CD4-positive, CD25-positive, alpha-beta regulatory T cell (primary cell): ENCODE measurements at regions not wholly inside any gene's neighbourhood (a gene's known extent, or its start where the extent isn't known, plus 50 kb on each side); places are given as distances from the start of the nearest gene placed in this dataset.

Experiments used
- ATAC-seq, 2 donors: fragments of 150-1000 bp; cut with Tn5 transposase; one replicate each; pipeline ENCODE4 v1.10.0; 2021; ENCODE audit warnings: low read depth in 2 of 2, moderate number of reproducible peaks in 2 of 2, moderate library complexity in 1 of 2
- DNase-seq, 3 donors: peaks; one replicate each; pipeline versions ENCODE4 v3.0.0 to v3.0.0-alpha.2; 2012 to 2022; ENCODE audit warnings: mixed read lengths in 1 of 3
- H3K27ac ChIP-seq: one replicate; pipeline ENCODE4 v1.7.0; 2013; ENCODE audit warnings: mild to moderate bottlenecking, low read length; ENCODE audit not compliant: insufficient read depth, poor library complexity, severe bottlenecking
- H3K27me3 ChIP-seq: one replicate; pipeline ENCODE4 v1.7.0; 2013; ENCODE audit warnings: low read length; ENCODE audit not compliant: control insufficient read depth, insufficient read depth
- H3K36me3 ChIP-seq: one replicate; pipeline ENCODE4 v1.7.0; 2013; ENCODE audit warnings: mild to moderate bottlenecking, low read length, moderate library complexity; ENCODE audit not compliant: control insufficient read depth, insufficient read depth
- H3K4me1 ChIP-seq: 2 replicates; pipeline ENCODE4 v1.7.0; 2013; ENCODE audit warnings: mild to moderate bottlenecking, low read length; ENCODE audit not compliant: insufficient read depth, control insufficient read depth, poor library complexity, severe bottlenecking
- H3K4me3 ChIP-seq: one replicate; pipeline ENCODE4 v1.7.0; 2013; ENCODE audit warnings: low read depth, mild to moderate bottlenecking, low read length, moderate library complexity
- H3K9me3 ChIP-seq, 2 experiments: 1 replicate in 1 of 2; 2 replicates in 1 of 2; pipeline ENCODE4 v1.7.0; 2013; ENCODE audit warnings: low read length in 2 of 2, mild to moderate bottlenecking in 1 of 2, moderate library complexity in 1 of 2; ENCODE audit not compliant: control insufficient read depth in 2 of 2
- H3K27ac Mint-ChIP-seq, 3 donors: one replicate each; pipeline ENCODE4 v1.8.0; 2020 to 2022; ENCODE audit warnings: mild to moderate bottlenecking in 3 of 3, mixed read lengths in 3 of 3, moderate library complexity in 2 of 3
- H3K27me3 Mint-ChIP-seq: one replicate; pipeline ENCODE4 v1.8.0; 2022; ENCODE audit warnings: mild to moderate bottlenecking, mixed read lengths
- H3K36me3 Mint-ChIP-seq: one replicate; pipeline ENCODE4 v1.8.0; 2020; ENCODE audit warnings: mixed read lengths
- H3K4me1 Mint-ChIP-seq, 4 donors: one replicate each; pipeline ENCODE4 v1.8.0; 2020 to 2022; ENCODE audit warnings: mixed read lengths in 4 of 4, mild to moderate bottlenecking in 1 of 4
- H3K4me3 Mint-ChIP-seq, 4 donors: one replicate each; pipeline ENCODE4 v1.8.0; 2020 to 2022; ENCODE audit warnings: mild to moderate bottlenecking in 4 of 4, mixed read lengths in 4 of 4, moderate library complexity in 3 of 4
- H3K9me3 Mint-ChIP-seq, 7 donors: one replicate each; pipeline ENCODE4 v1.8.0; 2020 to 2022; ENCODE audit warnings: mixed read lengths in 7 of 7, mild to moderate bottlenecking in 3 of 7, moderate library complexity in 2 of 7

GRCh38 chrX:117522725-117523700, 593.6 kb downstream of the KLHL13 start:
- no peak overlapping the region for H3K27ac Mint-ChIP-seq
- H3K36me3 Mint-ChIP-seq = no peaks in the 10 kb centered on the region
- H3K9me3 Mint-ChIP-seq = peaks cover 0 to 3% (median 0%) of the 10 kb centered on the region in 7 donors
- no peak overlapping the region for H3K27ac ChIP-seq
- no peaks in the 10 kb centered on the region for H3K4me1 Mint-ChIP-seq
- ATAC-seq (no peak), DNase-seq (no peak)
- H3K27me3 ChIP-seq = no peaks in the 10 kb centered on the region
- H3K4me3 ChIP-seq = no peak overlapping the region
- H3K36me3 ChIP-seq = no peaks in the 10 kb centered on the region
- H3K4me3 Mint-ChIP-seq = no peak overlapping the region
- no peaks in the 10 kb centered on the region for H3K4me1 ChIP-seq
- no peaks in the 10 kb centered on the region for H3K9me3 ChIP-seq
- peaks cover 4% of the 10 kb centered on the region for H3K27me3 Mint-ChIP-seq

GRCh38 chrX:117517994-117518393, 598.6 kb downstream of the KLHL13 start:
- Histone ChIP-seq H3K27me3 (no peaks in the 10 kb centered on the region), H3K27ac (no peak overlapping the region), H3K36me3 (no peaks in the 10 kb centered on the region), H3K9me3 (no peaks in the 10 kb centered on the region), H3K4me1 (no peaks in the 10 kb centered on the region), H3K4me3 (no peak overlapping the region)
- no peak overlapping the region for H3K4me3 Mint-ChIP-seq
- H3K4me1 Mint-ChIP-seq = no peaks in the 10 kb centered on the region
- no peaks in the 10 kb centered on the region for H3K27me3 Mint-ChIP-seq
- no peak for DNase-seq
- peaks cover 0 to 3% (median 0%) of the 10 kb centered on the region in 7 donors for H3K9me3 Mint-ChIP-seq
- H3K27ac Mint-ChIP-seq = no peak overlapping the region
- H3K36me3 Mint-ChIP-seq = no peaks in the 10 kb centered on the region
- no peak for ATAC-seq

GRCh38 chrX:117511379-117511778, 605.2 kb downstream of the KLHL13 start:
- H3K4me1 ChIP-seq = no peaks in the 10 kb centered on the region
- H3K9me3 ChIP-seq = no peaks in the 10 kb centered on the region
- H3K27ac ChIP-seq = no peak overlapping the region
- no peak for DNase-seq
- no peak overlapping the region for H3K4me3 Mint-ChIP-seq
- no peaks in the 10 kb centered on the region for H3K4me1 Mint-ChIP-seq
- no peaks in the 10 kb centered on the region for H3K27me3 Mint-ChIP-seq
- H3K36me3 Mint-ChIP-seq = no peaks in the 10 kb centered on the region
- H3K27me3 ChIP-seq = no peaks in the 10 kb centered on the region
- no peak overlapping the region for H3K27ac Mint-ChIP-seq
- peaks cover 0 to 4% (median 0%) of the 10 kb centered on the region in 7 donors for H3K9me3 Mint-ChIP-seq
- H3K36me3 ChIP-seq = no peaks in the 10 kb centered on the region
- no peak for ATAC-seq
- no peak overlapping the region for H3K4me3 ChIP-seq

- no peak overlapping the region for H3K27ac Mint-ChIP-seq
- DNase-seq = no peak
Measured at GRCh38 chrX:117510453-117510852, 606.2 kb downstream of the KLHL13 start.

GRCh38 chrX:117508021-117508420, 608.6 kb downstream of the KLHL13 start:
- H3K27me3 ChIP-seq = no peaks in the 10 kb centered on the region
- H3K9me3 Mint-ChIP-seq = peaks cover 0 to 4% (median 2%) of the 10 kb centered on the region in 7 donors
- H3K4me1 ChIP-seq = no peaks in the 10 kb centered on the region
- H3K4me3 ChIP-seq = no peak overlapping the region
- DNase-seq = no peak
- H3K4me1 Mint-ChIP-seq = no peaks in the 10 kb centered on the region
- ATAC-seq = no peak
- H3K36me3 Mint-ChIP-seq = no peaks in the 10 kb centered on the region
- no peaks in the 10 kb centered on the region for H3K9me3 ChIP-seq
- no peak overlapping the region for H3K27ac ChIP-seq
- H3K36me3 ChIP-seq = no peaks in the 10 kb centered on the region
- no peaks in the 10 kb centered on the region for H3K27me3 Mint-ChIP-seq
- H3K4me3 Mint-ChIP-seq = no peak overlapping the region
- no peak overlapping the region for H3K27ac Mint-ChIP-seq

More at GRCh38 chrX:117510453-117510852, 606.2 kb downstream of the KLHL13 start:
- H3K27me3 Mint-ChIP-seq = no peaks in the 10 kb centered on the region
- H3K27me3 ChIP-seq = no peaks in the 10 kb centered on the region
- no peaks in the 10 kb centered on the region for H3K4me1 Mint-ChIP-seq
- ATAC-seq = no peak
- H3K4me1 ChIP-seq = no peaks in the 10 kb centered on the region
- H3K36me3 ChIP-seq = no peaks in the 10 kb centered on the region
- H3K9me3 Mint-ChIP-seq = peaks cover 0 to 4% (median 0%) of the 10 kb centered on the region in 7 donors
- no peak overlapping the region for H3K4me3 Mint-ChIP-seq
- no peak overlapping the region for H3K4me3 ChIP-seq
- no peaks in the 10 kb centered on the region for H3K9me3 ChIP-seq
- no peak overlapping the region for H3K27ac ChIP-seq
- H3K36me3 Mint-ChIP-seq = no peaks in the 10 kb centered on the region

- Mint-ChIP-seq H3K36me3 (no peaks in the 10 kb centered on the region), H3K4me1 (no peaks in the 10 kb centered on the region), H3K27me3 (no peaks in the 10 kb centered on the region), H3K4me3 (no peak overlapping the region), H3K9me3 (peaks cover 0 to 4% (median 3%) of the 10 kb centered on the region in 7 donors), H3K27ac (no peak overlapping the region)
- DNase-seq (no peak), ATAC-seq (no peak)
- Histone ChIP-seq H3K4me3 (no peak overlapping the region), H3K4me1 (no peaks in the 10 kb centered on the region), H3K9me3 (no peaks in the 10 kb centered on the region), H3K27ac (no peak overlapping the region), H3K36me3 (no peaks in the 10 kb centered on the region), H3K27me3 (no peaks in the 10 kb centered on the region)
Measured at GRCh38 chrX:117487421-117487820, 629.2 kb downstream of the KLHL13 start.

- H3K36me3 ChIP-seq = no peaks in the 10 kb centered on the region
- no peaks in the 10 kb centered on the region for H3K27me3 ChIP-seq
- Mint-ChIP-seq H3K4me1 (no peaks in the 10 kb centered on the region), H3K9me3 (peaks cover 0 to 4% (median 1%) of the 10 kb centered on the region in 7 donors), H3K27ac (no peak overlapping the region), H3K4me3 (no peak overlapping the region), H3K36me3 (no peaks in the 10 kb centered on the region), H3K27me3 (no peaks in the 10 kb centered on the region)
- H3K9me3 ChIP-seq = no peaks in the 10 kb centered on the region
- H3K27ac ChIP-seq = no peak overlapping the region
- H3K4me3 ChIP-seq = no peak overlapping the region
- DNase-seq (no peak), ATAC-seq (no peak)
- H3K4me1 ChIP-seq = no peaks in the 10 kb centered on the region
Measured at GRCh38 chrX:117483950-117484349, 632.7 kb downstream of the KLHL13 start.
